ENCODE measurements at regions not wholly inside any gene's neighbourhood (a gene's known extent, or its start where the extent isn't known, plus 50 kb on each side); places are given as distances from the start of the nearest gene placed in this dataset.

- TF ChIP-seq CTCF (IDR thresholded peaks at IDR 0.05; ENCODE audit: low read depth, low read length, poor library complexity, severe bottlenecking) (no peak), EZH2phosphoT487 (IDR thresholded peaks at IDR 0.05; ENCODE audit: borderline replicate concordance, low read length) (no peak)
Observed at GRCh38 chr20:56720620-56721213, 91.6 kb downstream of the TFAP2C start.
